Activated naive CD4-positive, alpha-beta T cell treated with anti-CD3 and anti-CD28 coated beads, Interleukin-2, amount 50 U/mL, for 16 hours (primary cell): ENCODE measurements at regions not wholly inside any gene's neighbourhood (a gene's known extent, or its start where the extent isn't known, plus 50 kb on each side); places are given as distances from the start of the nearest gene placed in this dataset.
"Not testable (repeated sequence)": the region's sequence is repeated elsewhere in the genome, so short reads cannot be mapped to it uniquely, and the experiment has no call there.

Experiments
- DNase-seq: peaks from one replicate; pipeline ENCODE4 v3.0.0-alpha.2; 2020

GRCh38 chr21:20023193-20023592 lies 975.0 kb upstream of the NCAM2 start:
- no peak for DNase-seq

- no peak for DNase-seq
Measured at GRCh38 chr21:20024741-20025140, 973.5 kb upstream of the NCAM2 start.

GRCh38 chr21:20026543-20026942 lies 971.7 kb upstream of the NCAM2 start:
- no peak for DNase-seq

- no peak for DNase-seq
Measured at GRCh38 chr21:20030390-20030789, 967.8 kb upstream of the NCAM2 start.

- DNase-seq, result no peak
Measured at GRCh38 chr21:20031807-20032206, 966.4 kb upstream of the NCAM2 start.

GRCh38 chr21:20040768-20041167 lies 957.4 kb upstream of the NCAM2 start:
- no peak for DNase-seq

GRCh38 chr21:20045197-20045596 lies 953.0 kb upstream of the NCAM2 start:
- no peak for DNase-seq

- not testable (repeated sequence) for DNase-seq
Measured at GRCh38 chr21:20048130-20048837, 949.9 kb upstream of the NCAM2 start.

- no peak for DNase-seq
Measured at GRCh38 chr21:20083336-20083735, 914.9 kb upstream of the NCAM2 start.

GRCh38 chr21:20083925-20084324 lies 914.3 kb upstream of the NCAM2 start:
- DNase-seq, result no peak

- DNase-seq, result no peak
Measured at GRCh38 chr21:20086508-20086907, 911.7 kb upstream of the NCAM2 start.

GRCh38 chr21:20106368-20106767 lies 891.8 kb upstream of the NCAM2 start:
- no peak for DNase-seq

- DNase-seq, result no peak
Measured at GRCh38 chr21:20108016-20108415, 890.2 kb upstream of the NCAM2 start.

- DNase-seq, result no peak
Measured at GRCh38 chr21:20108976-20109540, 889.2 kb upstream of the NCAM2 start.

GRCh38 chr21:20110368-20110767 lies 887.8 kb upstream of the NCAM2 start:
- no peak for DNase-seq

- no peak for DNase-seq
Measured at GRCh38 chr21:20151741-20152140, 846.5 kb upstream of the NCAM2 start.

GRCh38 chr21:20163167-20163566 lies 835.0 kb upstream of the NCAM2 start:
- no peak for DNase-seq

GRCh38 chr21:20167059-20167458 lies 831.1 kb upstream of the NCAM2 start:
- DNase-seq, result no peak

- no peak for DNase-seq
Measured at GRCh38 chr21:20169812-20170576, 828.2 kb upstream of the NCAM2 start.

GRCh38 chr21:20186186-20186585 lies 812.0 kb upstream of the NCAM2 start:
- DNase-seq, result no peak

GRCh38 chr21:20187028-20187427 lies 811.2 kb upstream of the NCAM2 start:
- DNase-seq, result no peak

- not testable (repeated sequence) for DNase-seq
Measured at GRCh38 chr21:20201323-20201722, 796.9 kb upstream of the NCAM2 start.

- DNase-seq, result no peak
Measured at GRCh38 chr21:20207335-20207734, 790.9 kb upstream of the NCAM2 start.

GRCh38 chr21:20215959-20216358 lies 782.2 kb upstream of the NCAM2 start:
- DNase-seq, result no peak
